GM21737 (cell line): ENCODE measurements at regions not wholly inside any gene's neighbourhood (a gene's known extent, or its start where the extent isn't known, plus 50 kb on each side); places are given as distances from the start of the nearest gene placed in this dataset.
"Not testable (repeated sequence)": the region's sequence is repeated elsewhere in the genome, so short reads cannot be mapped to it uniquely, and the experiment has no call there.

ENCODE experiments used
- ATAC-seq: cut with Tn5 transposase; IDR thresholded peaks from one replicate; pipeline ENCODE4 v1.9.1; 2021; ENCODE audit warnings: mild to moderate bottlenecking, moderate library complexity; ENCODE audit not compliant: unreplicated experiment

DNA sequence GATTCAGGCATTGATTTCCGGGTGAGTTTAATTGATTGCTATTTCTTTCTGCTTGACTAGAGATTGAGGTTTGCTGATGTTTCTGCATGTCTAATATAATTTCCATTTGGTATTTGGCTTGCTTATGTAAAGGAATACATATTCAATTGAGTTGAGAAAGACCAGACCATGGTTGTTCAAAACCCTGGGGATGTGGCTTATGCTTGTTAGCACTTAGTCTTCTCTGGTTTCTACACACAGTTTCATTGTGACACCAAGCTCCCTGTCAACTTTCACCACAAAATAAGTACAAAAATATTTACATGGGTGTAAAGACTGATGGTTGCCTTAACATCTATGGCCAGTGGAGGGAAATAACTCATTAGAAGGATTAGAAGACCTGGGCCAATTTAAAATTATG, 209.6 kb downstream of the CDH26 start:
- no peak for ATAC-seq

DNA sequence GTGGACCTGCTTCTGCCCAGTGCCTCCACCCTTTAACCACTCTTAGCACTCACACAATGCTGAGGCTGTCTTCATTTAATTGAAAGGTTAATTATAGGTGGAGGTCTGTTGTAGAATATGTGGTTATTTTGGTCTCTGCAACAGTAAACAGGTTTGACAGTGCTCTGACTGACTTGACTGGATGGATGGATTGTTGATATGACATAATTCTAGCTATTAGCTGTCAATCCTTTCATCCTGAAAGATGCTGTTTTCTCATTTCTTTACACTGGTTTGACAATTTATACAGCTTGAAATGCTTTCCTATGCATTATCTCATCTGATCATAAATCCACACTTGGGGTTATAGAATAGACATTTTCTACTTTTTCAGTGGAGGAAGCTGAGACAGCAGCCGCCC, 210.7 kb downstream of the CDH26 start:
- no peak for ATAC-seq

DNA sequence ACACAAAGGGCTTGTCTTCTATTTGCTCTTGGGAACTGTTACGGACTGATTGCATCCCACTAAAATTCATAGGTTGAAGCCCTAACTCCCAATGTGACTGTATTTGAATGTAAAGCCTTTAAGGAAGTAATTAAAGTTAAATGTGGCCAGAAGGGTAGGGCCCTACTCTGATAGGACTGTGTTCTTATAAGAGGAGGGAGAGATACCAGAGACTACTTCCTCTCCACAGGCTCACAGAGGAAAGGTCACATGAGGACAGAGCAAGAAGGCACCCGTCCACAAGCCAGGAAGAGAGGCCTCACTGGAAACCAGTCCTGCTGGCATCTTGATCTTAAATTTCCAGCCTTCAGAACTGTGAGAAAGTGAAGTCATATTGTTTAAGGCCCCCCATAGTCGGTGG, 211.9 kb downstream of the CDH26 start:
- ATAC-seq = no peak

DNA sequence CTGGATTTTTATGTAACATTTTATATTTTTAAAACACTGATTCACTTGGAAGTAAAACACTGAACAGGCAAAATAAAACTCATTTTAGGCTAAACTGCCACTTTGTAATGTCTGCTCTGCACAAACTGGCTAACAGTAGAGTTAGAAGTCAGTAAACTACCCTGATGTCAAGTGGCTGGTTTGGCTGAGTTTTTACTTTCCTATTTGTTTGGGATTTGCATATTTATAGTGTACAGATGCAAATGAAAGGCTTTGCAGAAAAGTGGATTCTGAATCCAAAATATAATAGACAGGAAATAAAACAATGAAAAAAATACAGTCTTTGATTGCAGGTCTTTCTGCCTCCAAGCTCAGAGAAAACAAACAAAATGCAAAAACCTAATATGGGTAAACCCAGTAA, 213.1 kb downstream of the CDH26 start:
- ATAC-seq = no peak

DNA sequence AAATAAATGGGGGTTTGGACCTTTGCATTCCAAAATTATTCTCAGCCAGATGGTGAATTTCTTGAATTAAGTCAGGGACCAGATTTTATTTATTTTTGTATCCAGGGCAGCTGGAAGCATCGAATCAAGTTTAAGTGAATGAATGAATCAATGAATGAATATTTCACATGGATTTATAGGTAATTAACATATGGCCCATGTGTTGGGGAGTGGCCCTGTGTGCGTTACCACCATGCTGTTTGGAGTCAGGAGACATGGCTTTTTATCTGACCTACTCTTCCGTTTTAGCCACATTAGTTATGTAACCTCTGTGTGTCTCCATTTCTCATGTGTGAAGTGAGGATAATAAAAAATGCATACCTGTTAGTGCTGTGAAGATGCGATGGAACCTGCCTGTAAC, 213.5 kb downstream of the CDH26 start:
- ATAC-seq = no peak

DNA sequence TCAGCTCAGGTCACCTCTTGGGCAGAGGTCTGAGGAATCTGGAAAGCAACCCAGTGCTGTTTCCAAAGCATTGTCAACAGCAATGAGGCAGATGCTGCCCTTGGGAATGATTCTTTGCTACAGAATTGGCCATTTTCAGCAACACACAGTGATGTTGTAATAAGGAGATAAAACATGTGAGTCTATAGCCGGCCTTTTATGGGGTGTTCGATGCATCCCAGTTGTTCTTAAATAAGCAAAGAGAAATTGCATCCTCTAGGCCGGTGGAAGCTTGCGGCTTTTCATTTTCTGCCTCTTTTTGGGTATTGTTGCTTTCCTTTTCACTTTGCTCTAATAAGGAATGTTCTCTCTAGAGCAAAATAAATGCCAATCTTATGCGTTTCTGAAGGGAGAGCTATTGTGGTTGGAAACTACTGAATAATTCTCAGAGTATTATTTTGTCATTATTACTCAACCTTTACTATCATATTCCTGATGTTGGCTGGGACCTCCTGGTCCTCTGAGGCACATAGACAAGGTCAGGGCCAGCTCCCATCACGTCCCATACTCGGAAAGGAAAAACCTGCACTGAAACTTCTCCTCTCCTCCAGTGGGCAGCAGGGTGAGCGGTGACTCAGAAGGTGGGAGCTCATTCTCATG, 214.2 kb downstream of the CDH26 start:
- ATAC-seq = no peak

DNA sequence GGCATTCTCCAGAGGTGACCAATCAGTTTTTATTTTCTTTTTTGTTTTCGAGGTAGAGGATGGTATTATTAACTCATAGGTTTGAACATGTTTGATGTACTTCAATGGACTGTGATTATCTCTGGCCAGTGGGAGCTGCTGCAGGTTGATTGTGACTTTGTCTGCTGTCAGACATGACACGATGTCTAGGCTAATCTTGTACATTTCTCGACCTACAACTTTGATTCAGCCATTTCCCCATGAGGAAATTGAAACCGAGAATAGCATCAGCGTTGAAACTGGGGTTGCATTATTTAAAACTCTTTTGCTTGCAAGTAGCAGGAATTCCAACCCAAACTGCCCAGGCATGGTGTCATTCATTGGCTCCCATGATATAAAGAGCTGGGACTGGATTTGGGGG, 218.9 kb downstream of the CDH26 start:
- ATAC-seq = no peak

DNA sequence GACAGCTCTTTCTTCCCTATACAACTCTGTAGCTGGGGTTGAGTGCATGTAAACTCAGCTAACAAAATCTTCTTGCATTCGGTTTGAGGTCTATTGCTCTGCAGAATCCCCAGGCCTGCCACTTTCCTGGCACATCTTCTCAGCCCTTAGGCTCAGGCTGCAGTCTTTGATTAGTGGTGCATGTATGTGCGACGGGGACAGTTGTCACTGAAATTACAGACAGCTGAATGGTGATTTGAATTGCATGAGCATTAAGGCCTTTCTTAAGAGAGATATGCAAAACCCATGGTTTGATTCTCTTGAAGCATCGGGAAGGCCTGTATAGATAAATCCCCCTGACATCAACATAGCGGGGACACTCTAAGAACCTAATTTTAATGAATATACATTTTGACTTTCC, 222.8 kb downstream of the CDH26 start:
- ATAC-seq = no peak

DNA sequence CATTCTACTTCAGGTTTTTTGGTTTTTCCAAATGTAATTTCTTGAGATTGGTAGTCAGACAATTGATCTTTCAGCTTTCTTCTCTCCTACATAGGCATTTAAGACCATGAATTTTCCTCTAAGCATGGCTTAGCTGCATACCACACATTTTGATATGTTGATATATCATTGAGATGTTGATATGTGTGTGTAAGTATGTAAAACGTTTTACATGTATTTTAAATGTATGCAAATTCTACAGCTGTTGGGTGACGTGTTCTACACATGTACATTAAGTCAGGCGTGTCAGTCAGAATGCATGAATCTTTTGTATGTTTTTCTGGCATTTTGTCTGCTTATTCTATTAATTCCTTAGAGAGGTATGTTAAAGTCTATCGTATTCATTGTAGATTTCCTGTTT, 228.2 kb downstream of the CDH26 start:
- ATAC-seq = no peak

DNA sequence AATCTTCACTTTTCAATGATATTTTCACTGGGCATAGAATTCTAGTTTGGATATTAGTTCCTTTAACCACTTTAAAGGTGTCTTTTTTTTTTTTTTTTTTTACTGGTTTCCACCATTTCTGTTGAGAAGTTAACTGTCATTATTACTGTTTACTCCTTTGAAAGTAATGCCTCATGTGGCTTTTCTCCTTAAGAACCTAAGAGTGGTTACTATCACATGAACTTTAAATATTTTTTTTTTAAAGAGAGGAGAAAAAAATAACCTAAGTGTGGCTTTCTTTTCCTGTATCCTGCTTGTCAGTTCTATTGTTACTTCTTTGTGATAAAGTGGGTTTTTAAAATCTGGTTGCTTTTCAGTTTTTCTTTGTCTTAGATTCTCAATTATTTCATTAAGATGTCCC, 229.5 kb downstream of the CDH26 start:
- ATAC-seq = no peak

DNA sequence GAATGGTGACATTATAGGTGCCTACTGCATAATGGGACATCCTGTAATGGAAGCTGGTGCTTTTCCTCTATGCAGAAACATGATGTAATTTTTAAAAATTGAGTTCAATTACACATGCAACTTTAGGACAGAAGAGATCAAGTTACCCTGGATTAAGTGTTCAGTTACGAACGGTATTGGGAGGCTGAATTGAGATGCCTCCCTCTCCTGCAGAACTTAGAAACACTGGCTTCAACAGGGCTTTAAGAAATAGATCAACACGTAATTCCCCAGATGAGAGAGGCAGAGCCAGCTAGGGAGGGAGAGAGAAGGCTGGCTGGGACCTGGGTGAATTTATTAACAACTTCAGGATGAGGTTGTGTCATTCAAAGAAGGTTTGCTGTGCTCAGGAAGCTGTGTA, 232.8 kb downstream of the CDH26 start:
- ATAC-seq = no peak

DNA sequence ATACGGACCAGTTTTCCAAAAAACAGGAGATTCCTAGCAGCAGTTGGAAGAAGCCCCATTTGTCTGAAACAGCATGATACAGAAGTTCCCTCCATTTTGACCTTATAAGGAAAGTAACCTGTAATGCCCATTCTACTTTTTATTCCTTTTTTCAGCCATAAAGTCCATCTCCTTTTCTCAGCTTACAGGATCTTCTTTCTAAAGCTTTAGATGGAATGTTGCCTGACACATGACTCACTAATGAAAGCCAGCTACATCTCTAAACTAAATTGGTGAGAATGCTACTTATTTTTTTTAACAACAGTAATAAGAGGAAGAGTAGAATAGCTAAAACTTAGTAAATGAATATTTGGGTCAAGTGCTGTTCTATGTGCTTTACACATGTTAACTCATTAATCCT, 234.1 kb downstream of the CDH26 start:
- no peak for ATAC-seq

DNA sequence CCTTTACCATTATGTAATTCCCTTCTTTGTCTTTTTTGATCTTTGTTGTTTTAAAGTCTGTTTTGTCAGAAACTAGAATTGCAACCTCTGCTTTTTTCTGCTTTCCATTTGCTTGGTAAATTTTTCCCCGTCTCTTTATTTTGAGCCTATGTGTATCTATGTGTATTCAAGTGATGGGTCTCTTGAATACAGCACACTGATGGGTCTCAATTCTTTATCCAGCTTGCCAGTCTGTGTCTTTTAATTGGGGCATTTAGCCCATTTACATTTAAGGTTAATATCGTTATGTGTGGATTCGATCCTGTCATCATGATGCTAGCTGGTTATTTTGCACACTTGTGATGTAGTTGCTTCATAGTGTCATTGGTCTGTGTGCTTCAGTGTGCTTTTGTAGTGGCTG, 240.9 kb downstream of the CDH26 start:
- not testable (repeated sequence) for ATAC-seq

DNA sequence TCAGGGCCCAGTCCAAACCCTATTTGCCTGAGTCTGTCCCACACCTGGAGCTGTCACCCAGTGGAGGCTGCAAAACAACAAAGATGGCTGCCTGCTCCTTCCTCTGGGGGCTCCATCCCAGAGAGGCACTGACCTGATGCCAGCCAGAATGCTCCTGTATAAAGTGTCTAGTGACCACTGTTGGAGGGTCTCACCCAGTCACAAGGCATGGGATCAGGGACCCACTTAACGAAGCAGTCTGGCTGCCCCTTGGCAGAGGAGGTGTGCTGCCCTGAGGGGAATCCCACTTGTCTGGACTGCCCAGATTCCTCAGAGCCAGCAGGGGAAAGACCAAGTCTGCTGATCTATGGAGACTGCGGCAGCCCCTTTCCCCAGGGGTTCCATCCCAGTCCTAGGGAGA, 241.6 kb downstream of the CDH26 start:
- ATAC-seq = no peak

DNA sequence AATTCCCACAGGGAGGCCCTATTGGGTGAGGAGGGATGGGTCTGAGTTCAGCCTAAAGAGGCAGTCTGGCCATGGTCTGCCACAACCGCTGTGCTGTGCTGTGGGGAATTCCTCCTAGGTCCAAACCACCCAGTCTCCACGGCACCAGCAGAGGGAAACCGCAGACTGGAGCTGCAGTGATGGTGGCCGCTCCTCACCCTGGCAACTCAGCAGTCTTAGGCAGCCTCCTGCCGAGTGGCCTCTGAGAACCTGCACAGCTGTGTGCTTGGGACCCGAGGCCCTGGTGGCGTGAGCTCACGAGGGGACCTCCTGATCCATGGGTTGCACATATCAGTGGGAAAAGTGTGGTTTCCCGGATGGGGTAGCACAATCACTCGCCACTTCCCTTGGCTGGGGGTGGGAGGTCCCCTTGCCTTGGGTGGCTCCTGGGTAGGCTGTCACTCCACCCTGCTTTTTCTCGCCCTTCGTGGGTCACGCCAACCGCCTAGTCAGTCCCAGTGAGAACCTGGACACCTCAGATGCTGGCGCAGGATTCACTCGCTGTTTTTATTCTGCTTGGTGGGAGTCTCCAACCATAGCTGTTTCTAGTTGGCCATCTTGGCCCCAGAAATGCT, 242.2 kb downstream of the CDH26 start:
- no peak for ATAC-seq

DNA sequence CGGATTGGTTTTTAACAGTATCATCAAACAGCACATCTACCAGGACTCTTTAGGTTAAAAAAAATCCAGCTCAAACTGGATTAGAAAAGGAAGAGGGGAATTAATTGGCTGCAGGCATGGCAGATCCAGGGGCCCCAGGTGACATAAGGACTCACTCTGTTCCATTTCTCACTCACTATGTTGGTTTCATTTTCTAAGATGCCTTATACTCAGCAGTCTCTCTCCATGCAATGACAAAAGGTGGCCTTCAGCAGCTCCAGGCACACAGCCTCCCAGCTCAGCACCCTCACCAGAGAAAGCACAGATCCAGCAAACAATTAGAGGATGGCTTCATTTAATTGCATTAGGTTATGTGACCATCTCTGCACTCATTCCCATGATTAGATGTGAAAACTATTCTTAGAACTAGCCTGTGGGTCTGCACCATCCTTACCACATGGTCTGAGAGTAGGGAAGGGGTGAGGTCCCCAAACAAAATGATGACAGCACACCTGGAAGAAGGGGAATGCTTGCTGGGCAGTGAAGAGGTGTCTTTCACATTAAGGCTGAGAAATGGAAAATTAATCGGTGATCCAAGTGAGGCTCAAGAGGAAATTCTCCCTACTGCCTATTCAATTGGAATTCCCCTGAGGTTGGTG, 243.1 kb downstream of the CDH26 start:
- ATAC-seq = no peak

DNA sequence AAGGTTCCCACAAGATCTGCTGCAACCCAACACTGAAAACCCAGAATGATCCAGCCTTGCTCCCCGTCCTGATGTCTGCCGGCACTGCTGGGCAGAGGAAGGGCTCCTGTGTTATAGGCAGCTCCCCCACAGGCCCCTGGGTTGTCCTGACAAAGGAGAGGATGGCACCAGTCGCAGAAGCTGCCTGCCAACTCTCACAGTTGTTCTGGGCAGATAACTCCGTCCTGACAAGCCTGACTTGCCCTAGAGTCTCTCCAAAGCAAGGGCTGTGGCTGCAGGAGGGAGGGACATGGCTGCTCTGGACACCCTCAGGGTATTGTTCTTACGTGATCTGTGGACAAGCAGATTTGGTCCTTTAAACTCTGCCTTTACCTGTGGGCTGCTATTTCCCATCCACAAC, 243.8 kb downstream of the CDH26 start:
- ATAC-seq = no peak

DNA sequence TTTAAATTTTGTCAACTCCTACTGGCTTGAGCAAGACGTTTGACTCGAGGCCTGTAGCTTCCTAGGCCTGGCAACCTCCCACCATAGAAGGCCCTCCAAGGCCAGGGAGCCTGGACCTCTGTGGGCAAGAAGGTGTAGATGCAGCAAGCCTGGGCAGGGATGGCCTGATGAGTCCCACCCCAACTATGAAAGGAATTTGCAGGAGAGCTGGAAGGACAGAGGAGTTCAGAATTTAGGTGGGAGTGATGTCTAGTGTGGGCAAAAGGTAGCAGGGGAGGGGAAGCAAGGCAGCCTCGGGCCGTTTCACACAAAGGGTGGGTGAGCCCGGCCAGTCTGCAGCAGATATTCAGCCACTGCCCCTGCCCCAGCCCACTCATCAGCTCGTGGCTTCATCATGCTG, 245.2 kb downstream of the CDH26 start:
- no peak for ATAC-seq

DNA sequence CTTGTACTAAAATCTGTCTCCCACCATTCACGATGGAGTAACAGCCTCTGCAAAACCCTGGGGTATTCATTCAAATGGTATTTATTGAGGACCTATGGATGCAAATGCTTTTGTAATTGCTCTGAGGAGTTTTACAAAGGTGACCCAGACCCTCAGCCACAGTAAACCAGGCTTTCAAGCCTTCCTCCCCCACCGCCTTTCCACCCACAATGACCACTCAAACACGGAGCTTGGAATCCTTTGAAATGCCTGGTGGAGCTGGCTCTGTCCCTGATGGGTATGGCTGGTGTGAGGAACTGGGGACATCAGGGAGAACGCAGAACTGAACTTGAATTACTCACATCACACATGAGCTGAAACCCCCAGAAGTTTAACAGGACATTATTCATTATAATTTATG, 246.4 kb downstream of the CDH26 start:
- ATAC-seq = no peak

DNA sequence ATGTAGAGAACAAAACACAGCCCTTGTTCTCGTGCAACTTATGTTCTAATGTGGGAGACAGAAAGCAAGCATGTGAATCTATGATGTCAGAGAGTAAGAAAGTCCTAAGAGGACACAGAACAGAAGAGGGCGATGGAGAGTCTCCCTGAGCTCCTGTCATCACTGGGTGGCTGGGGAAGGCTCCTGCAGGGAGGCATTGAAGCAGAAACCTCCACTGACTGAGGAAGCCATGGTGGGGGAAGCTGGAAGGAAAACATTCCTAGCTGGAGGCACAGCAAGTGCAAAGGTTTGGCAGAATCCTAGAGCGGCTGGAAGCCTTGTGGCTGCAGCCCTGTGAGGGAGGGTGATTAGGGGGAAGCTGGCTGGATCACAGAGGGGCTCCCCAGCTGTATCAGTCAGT, 248.0 kb downstream of the CDH26 start:
- ATAC-seq = no peak

DNA sequence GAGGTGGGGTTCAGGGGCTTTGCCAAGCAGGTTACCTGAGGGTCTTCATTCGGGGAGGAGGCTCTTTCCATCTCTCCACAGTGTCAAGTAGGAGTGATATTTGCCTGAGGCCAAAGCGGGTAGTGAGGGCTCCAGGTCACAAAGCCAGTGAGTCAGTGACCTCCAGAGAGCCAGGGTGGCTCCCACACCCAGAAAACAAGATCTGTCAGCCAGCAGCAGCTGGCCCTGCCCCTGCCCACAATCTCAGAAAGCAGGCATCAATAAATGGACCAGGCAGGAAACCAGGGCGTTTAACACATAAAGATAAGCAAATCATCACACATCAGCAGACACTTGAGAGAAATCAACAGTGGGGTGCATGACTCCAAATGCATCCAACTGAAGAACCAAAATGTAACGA, 250.8 kb downstream of the CDH26 start:
- ATAC-seq = no peak

DNA sequence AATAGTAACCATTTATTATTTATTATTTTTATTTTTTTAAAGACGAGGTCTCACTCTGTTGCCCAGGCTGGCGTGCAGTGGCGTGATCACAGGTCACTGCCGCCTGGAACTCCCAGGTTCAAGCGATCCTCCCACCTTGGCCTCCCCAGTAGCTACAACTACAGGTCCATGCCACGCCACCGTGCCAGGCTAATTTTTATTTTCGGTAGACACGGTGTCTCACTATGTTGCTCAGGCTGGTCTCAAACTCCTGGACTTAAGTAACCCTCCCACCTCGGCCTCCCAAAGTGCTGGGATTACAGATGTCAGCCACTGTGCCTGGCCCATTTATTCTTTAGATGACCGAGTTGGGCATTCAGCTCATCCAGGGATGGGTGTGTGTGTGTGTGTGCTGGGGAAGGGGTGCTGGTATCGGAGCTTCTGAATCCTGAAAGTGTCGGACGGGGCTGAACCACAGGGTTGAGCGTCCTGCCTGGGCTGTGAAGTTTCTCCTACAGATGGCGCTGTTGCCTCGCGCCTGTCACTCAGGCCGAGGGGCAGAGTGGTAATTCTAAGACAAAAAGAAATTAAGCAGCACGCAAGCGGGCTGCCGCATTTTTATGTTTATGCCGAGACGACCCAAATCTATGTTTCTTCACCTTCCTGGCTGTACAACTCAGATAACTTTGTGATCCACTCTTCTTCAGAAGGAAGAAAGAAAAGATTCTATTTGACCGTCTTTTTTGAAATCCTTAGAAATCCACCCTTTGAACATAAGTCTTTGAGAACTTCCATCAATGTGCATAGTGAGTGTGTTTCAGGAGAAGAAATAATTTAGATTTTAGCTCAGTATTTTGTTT, 252.8 kb downstream of the CDH26 start:
- ATAC-seq = peak; percentile 62
